ENCODE measurements at regions not wholly inside any gene's neighbourhood (a gene's known extent, or its start where the extent isn't known, plus 50 kb on each side); places are given as distances from the start of the nearest gene placed in this dataset.

DNA sequence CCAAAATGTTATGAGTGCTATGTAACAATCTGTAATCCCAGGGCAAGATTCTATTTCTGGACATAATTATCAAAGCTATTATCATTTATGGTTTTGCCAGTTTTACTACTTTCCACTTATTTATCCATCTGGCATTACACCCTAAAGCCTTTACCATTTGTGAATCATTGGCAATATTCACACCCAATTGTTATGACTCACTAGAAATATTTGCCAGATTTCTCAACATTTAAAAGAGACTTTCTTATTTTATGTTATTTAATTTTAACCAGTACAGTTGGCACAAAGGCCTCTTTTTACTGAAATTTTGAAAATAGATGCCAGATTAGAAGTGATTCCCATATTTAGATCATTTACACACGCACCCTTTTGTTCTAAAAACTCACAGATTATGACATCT, 242.7 kb upstream of the WDFY3 start:
- TF ChIP-seq, protein P1, sequence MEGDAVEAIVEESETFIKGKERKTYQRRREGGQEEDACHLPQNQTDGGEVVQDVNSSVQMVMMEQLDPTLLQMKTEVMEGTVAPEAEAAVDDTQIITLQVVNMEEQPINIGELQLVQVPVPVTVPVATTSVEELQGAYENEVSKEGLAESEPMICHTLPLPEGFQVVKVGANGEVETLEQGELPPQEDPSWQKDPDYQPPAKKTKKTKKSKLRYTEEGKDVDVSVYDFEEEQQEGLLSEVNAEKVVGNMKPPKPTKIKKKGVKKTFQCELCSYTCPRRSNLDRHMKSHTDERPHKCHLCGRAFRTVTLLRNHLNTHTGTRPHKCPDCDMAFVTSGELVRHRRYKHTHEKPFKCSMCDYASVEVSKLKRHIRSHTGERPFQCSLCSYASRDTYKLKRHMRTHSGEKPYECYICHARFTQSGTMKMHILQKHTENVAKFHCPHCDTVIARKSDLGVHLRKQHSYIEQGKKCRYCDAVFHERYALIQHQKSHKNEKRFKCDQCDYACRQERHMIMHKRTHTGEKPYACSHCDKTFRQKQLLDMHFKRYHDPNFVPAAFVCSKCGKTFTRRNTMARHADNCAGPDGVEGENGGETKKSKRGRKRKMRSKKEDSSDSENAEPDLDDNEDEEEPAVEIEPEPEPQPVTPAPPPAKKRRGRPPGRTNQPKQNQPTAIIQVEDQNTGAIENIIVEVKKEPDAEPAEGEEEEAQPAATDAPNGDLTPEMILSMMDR (conservative IDR thresholded peaks at IDR 0.05; ENCODE audit: low read depth, low read length) = no peak
- no peak for TF ChIP-seq EZH2 (IDR thresholded peaks at IDR 0.05; ENCODE audit: low read length, unreplicated experiment)
